HG02642 (cell line): ENCODE measurements at regions not wholly inside any gene's neighbourhood (a gene's known extent, or its start where the extent isn't known, plus 50 kb on each side); places are given as distances from the start of the nearest gene placed in this dataset.

Experiments used
- ATAC-seq: cut with Tn5 transposase; IDR thresholded peaks from one replicate; pipeline ENCODE4 v1.9.1; 2021; ENCODE audit warnings: mild to moderate bottlenecking; ENCODE audit not compliant: unreplicated experiment, poor library complexity

- ATAC-seq: no peak
Measured at GRCh38 chr3:30069056-30069455, 537.3 kb upstream of the TGFBR2 start.

GRCh38 chr3:30073040-30073439 lies 533.4 kb upstream of the TGFBR2 start:
- ATAC-seq: no peak

GRCh38 chr3:30073622-30074021 lies 532.8 kb upstream of the TGFBR2 start:
- no peak for ATAC-seq

- ATAC-seq: no peak
Measured at GRCh38 chr3:30075514-30075913, 530.9 kb upstream of the TGFBR2 start.

GRCh38 chr3:30076899-30077298 lies 529.5 kb upstream of the TGFBR2 start:
- no peak for ATAC-seq

GRCh38 chr3:30077746-30078145 lies 528.7 kb upstream of the TGFBR2 start:
- ATAC-seq: no peak

GRCh38 chr3:30078736-30079135 lies 527.7 kb upstream of the TGFBR2 start:
- ATAC-seq: no peak

- no peak for ATAC-seq
Measured at GRCh38 chr3:30081904-30082303, 524.5 kb upstream of the TGFBR2 start.

GRCh38 chr3:30082652-30083051 lies 523.7 kb upstream of the TGFBR2 start:
- ATAC-seq: no peak

GRCh38 chr3:30083315-30083714 lies 523.1 kb upstream of the TGFBR2 start:
- no peak for ATAC-seq

GRCh38 chr3:30084316-30084715 lies 522.1 kb upstream of the TGFBR2 start:
- no peak for ATAC-seq

- no peak for ATAC-seq
Measured at GRCh38 chr3:30084971-30085403, 521.4 kb upstream of the TGFBR2 start.

GRCh38 chr3:30085486-30085885 lies 520.9 kb upstream of the TGFBR2 start:
- no peak for ATAC-seq

GRCh38 chr3:30091686-30092085 lies 514.7 kb upstream of the TGFBR2 start:
- no peak for ATAC-seq

- no peak for ATAC-seq
Measured at GRCh38 chr3:30097022-30097650, 509.3 kb upstream of the TGFBR2 start.

GRCh38 chr3:30098243-30098642 lies 508.2 kb upstream of the TGFBR2 start:
- no peak for ATAC-seq

- no peak for ATAC-seq
Measured at GRCh38 chr3:30098653-30099455, 507.5 kb upstream of the TGFBR2 start.

GRCh38 chr3:30102356-30102755 lies 504.0 kb upstream of the TGFBR2 start:
- ATAC-seq: no peak

- ATAC-seq: no peak
Measured at GRCh38 chr3:30103186-30103585, 503.2 kb upstream of the TGFBR2 start.

GRCh38 chr3:30107531-30107930 lies 498.9 kb upstream of the TGFBR2 start:
- ATAC-seq: no peak

GRCh38 chr3:30112411-30112810 lies 494.0 kb upstream of the TGFBR2 start:
- no peak for ATAC-seq
